T-helper 9 cell (primary cell): ENCODE measurements at regions not wholly inside any gene's neighbourhood (a gene's known extent, or its start where the extent isn't known, plus 50 kb on each side); places are given as distances from the start of the nearest gene placed in this dataset.

Experiments
- DNase-seq: peaks from one replicate; pipeline ENCODE4 v3.0.0-alpha.2; 2020

- no peak for DNase-seq
Measured at GRCh38 chr2:60603533-60604190, 50.2 kb upstream of the BCL11A start.

GRCh38 chr2:60604486-60605064 lies 51.1 kb upstream of the BCL11A start:
- DNase-seq: no peak

- no peak for DNase-seq
Measured at GRCh38 chr2:60605866-60606265, 52.4 kb upstream of the BCL11A start.

- DNase-seq: no peak
Measured at GRCh38 chr2:60608679-60609078, 55.2 kb upstream of the BCL11A start.

GRCh38 chr2:60612033-60612432 lies 58.6 kb upstream of the BCL11A start:
- no peak for DNase-seq

- DNase-seq: no peak
Measured at GRCh38 chr2:60614319-60614718, 60.9 kb upstream of the BCL11A start.

- DNase-seq: no peak
Measured at GRCh38 chr2:60621688-60622429, 68.4 kb upstream of the BCL11A start.

- DNase-seq: no peak
Measured at GRCh38 chr2:60623040-60623439, 69.6 kb upstream of the BCL11A start.

GRCh38 chr2:60627412-60627811 lies 74.0 kb upstream of the BCL11A start:
- DNase-seq: no peak

GRCh38 chr2:60628026-60628425 lies 74.6 kb upstream of the BCL11A start:
- no peak for DNase-seq

GRCh38 chr2:60628615-60629304 lies 75.3 kb upstream of the BCL11A start:
- no peak for DNase-seq

- no peak for DNase-seq
Measured at GRCh38 chr2:60629305-60629662, 75.8 kb upstream of the BCL11A start.

GRCh38 chr2:60629801-60630385 lies 76.4 kb upstream of the BCL11A start:
- no peak for DNase-seq

GRCh38 chr2:60633615-60634014 lies 80.2 kb upstream of the BCL11A start:
- no peak for DNase-seq

GRCh38 chr2:60634438-60634837 lies 81.0 kb upstream of the BCL11A start:
- DNase-seq: no peak

GRCh38 chr2:60641811-60642788 lies 88.6 kb upstream of the BCL11A start:
- peak; percentile 3 for DNase-seq

- DNase-seq: no peak
Measured at GRCh38 chr2:60643747-60644146, 90.3 kb upstream of the BCL11A start.

GRCh38 chr2:60644951-60645350 lies 91.5 kb upstream of the BCL11A start:
- no peak for DNase-seq

GRCh38 chr2:60648191-60648590 lies 94.7 kb upstream of the BCL11A start:
- no peak for DNase-seq

- DNase-seq: no peak
Measured at GRCh38 chr2:60649721-60650120, 96.3 kb upstream of the BCL11A start.

- no peak for DNase-seq
Measured at GRCh38 chr2:60652832-60653340, 99.4 kb upstream of the BCL11A start.

GRCh38 chr2:60657673-60658072 lies 98.4 kb upstream of the PAPOLG start:
- DNase-seq: no peak
